SU-DHL-6 (cell line): ENCODE measurements at regions not wholly inside any gene's neighbourhood (a gene's known extent, or its start where the extent isn't known, plus 50 kb on each side); places are given as distances from the start of the nearest gene placed in this dataset.

Experiments used
- EZH2phosphoT487 ChIP-seq: fragments of 200-600 bp; sonication (generic), shearing (Covaris generic); conservative IDR thresholded peaks from 2 replicates; pipeline ENCODE4 v1.6.1; 2018; ENCODE audit warnings: mild to moderate bottlenecking, antibody characterized with exemption, low read length, moderate library complexity, mixed read lengths
- TF ChIP-seq, protein P1 (sequence below): fragments of 200-600 bp; sonication (generic); IDR thresholded peaks from one replicate; pipeline ENCODE4 v1.5.1; 2017; ENCODE audit warnings: antibody characterized with exemption, mild to moderate bottlenecking, low read length, moderate library complexity; ENCODE audit not compliant: insufficient read depth, poor library complexity, severe bottlenecking

DNA sequence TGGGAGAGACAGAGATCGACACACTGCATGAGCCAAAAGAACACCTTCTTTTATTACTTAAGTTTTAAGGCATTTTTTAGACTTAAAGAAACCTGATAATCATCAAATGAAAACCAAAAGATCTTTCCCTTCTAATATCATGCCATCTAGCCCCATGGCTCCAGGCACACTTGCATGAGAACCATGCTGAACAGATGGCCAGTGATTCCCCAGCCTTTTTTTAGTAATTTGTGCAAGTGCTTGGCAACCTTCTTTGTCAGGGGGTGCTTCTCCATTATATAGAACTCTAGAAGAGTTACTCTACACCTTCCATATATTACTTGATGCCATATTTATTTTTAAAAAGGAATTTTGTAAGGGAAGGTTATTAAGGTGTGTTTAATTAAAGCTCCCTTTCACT is 182.2 kb upstream of the TEX13C start:
- TF ChIP-seq, protein P1, sequence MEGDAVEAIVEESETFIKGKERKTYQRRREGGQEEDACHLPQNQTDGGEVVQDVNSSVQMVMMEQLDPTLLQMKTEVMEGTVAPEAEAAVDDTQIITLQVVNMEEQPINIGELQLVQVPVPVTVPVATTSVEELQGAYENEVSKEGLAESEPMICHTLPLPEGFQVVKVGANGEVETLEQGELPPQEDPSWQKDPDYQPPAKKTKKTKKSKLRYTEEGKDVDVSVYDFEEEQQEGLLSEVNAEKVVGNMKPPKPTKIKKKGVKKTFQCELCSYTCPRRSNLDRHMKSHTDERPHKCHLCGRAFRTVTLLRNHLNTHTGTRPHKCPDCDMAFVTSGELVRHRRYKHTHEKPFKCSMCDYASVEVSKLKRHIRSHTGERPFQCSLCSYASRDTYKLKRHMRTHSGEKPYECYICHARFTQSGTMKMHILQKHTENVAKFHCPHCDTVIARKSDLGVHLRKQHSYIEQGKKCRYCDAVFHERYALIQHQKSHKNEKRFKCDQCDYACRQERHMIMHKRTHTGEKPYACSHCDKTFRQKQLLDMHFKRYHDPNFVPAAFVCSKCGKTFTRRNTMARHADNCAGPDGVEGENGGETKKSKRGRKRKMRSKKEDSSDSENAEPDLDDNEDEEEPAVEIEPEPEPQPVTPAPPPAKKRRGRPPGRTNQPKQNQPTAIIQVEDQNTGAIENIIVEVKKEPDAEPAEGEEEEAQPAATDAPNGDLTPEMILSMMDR = no peak
- no peak for TF ChIP-seq EZH2phosphoT487
